ENCODE measurements at regions not wholly inside any gene's neighbourhood (a gene's known extent, or its start where the extent isn't known, plus 50 kb on each side); places are given as distances from the start of the nearest gene placed in this dataset.

DNA sequence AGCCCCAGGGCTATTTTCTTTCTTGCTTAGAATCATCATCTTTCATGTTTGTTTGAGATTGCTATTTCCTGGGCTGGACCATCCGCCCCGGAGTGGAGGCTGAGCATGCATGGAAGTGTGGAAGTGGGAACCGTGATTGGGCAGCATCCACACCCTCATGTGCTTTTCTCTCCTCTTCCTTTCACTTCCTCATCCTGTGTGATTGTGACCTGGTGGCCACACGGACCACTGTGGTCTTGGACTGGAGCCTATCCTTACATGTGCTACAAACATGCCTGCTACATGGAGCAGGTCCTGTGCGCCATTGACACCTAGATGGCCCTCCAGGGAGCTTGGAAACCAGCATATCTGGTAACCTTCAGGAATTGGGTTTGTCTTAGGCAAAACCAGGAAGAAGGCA, 175.9 kb upstream of the LCORL start:
- TF ChIP-seq, protein P1, sequence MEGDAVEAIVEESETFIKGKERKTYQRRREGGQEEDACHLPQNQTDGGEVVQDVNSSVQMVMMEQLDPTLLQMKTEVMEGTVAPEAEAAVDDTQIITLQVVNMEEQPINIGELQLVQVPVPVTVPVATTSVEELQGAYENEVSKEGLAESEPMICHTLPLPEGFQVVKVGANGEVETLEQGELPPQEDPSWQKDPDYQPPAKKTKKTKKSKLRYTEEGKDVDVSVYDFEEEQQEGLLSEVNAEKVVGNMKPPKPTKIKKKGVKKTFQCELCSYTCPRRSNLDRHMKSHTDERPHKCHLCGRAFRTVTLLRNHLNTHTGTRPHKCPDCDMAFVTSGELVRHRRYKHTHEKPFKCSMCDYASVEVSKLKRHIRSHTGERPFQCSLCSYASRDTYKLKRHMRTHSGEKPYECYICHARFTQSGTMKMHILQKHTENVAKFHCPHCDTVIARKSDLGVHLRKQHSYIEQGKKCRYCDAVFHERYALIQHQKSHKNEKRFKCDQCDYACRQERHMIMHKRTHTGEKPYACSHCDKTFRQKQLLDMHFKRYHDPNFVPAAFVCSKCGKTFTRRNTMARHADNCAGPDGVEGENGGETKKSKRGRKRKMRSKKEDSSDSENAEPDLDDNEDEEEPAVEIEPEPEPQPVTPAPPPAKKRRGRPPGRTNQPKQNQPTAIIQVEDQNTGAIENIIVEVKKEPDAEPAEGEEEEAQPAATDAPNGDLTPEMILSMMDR (conservative IDR thresholded peaks at IDR 0.05 in 1 of 2, IDR thresholded peaks at IDR 0.05 in 1 of 2; ENCODE audit: extremely low read depth in 1 of 2, insufficient read depth in 1 of 2, low read depth in 1 of 2, low read length in 2 of 2): no peak
- TF ChIP-seq EZH2 (IDR thresholded peaks at IDR 0.05; ENCODE audit: borderline replicate concordance, low read length): no peak
